Stimulated activated naive B cell treated with anti-CD40 and anti-IgM and Interleukin-4, amounts not matched to agents 10 μg/mL and 1 μg/mL and 100 μg/mL, for 72 hours (primary cell): ENCODE measurements at regions not wholly inside any gene's neighbourhood (a gene's known extent, or its start where the extent isn't known, plus 50 kb on each side); places are given as distances from the start of the nearest gene placed in this dataset.
"Not testable (repeated sequence)": the region's sequence is repeated elsewhere in the genome, so short reads cannot be mapped to it uniquely, and the experiment has no call there.

Experiments used
- ATAC-seq, 2 donors: fragments of 150-1000 bp; cut with Tn5 transposase; replicated peaks; 2 replicates each; pipeline ENCODE4 v1.10.0; 2021; ENCODE audit warnings: moderate library complexity in 1 of 2
- DNase-seq: peaks from one replicate; pipeline ENCODE4 v3.0.0; 2021
- H3K27ac Mint-ChIP-seq: one replicate; pipeline ENCODE4 v1.8.0; 2022; ENCODE audit warnings: mild to moderate bottlenecking, mixed read lengths
- H3K27me3 Mint-ChIP-seq, 2 donors: one replicate each; pipeline ENCODE4 v1.8.0; 2022; ENCODE audit warnings: mixed read lengths in 2 of 2
- H3K36me3 Mint-ChIP-seq, 2 donors: one replicate each; pipeline ENCODE4 v1.8.0; 2022; ENCODE audit warnings: mixed read lengths in 2 of 2, mild to moderate bottlenecking in 1 of 2
- H3K4me1 Mint-ChIP-seq, 2 donors: one replicate each; pipeline ENCODE4 v1.8.0; 2022; ENCODE audit warnings: mixed read lengths in 2 of 2, mild to moderate bottlenecking in 1 of 2
- H3K4me3 Mint-ChIP-seq, 2 donors: one replicate each; pipeline ENCODE4 v1.8.0; 2022; ENCODE audit warnings: mild to moderate bottlenecking in 2 of 2, mixed read lengths in 2 of 2, moderate library complexity in 1 of 2
- H3K9me3 Mint-ChIP-seq, 2 donors: one replicate each; pipeline ENCODE4 v1.8.0; 2022; ENCODE audit warnings: mixed read lengths in 2 of 2, mild to moderate bottlenecking in 1 of 2

DNA sequence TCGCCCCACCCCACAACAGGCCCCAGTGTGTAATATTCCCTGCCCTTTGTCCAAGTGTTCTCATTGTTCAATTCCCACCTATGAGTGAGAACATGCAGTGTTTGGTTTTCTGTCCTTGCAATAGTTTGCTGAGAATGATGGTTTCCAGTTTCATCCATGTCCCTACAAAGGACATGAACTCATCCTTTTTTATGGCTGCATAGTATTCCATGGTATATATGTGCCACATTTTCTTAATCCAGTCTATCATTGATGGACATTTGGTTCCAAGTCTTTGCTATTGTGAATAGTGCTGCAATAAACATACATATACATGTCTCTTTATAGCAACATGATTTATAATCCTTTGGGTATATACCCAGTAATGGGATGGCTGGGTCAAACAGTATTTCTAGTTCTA, 132.7 kb downstream of the SNX10 start:
- not testable (repeated sequence) for ATAC-seq, H3K36me3 Mint-ChIP-seq, DNase-seq

DNA sequence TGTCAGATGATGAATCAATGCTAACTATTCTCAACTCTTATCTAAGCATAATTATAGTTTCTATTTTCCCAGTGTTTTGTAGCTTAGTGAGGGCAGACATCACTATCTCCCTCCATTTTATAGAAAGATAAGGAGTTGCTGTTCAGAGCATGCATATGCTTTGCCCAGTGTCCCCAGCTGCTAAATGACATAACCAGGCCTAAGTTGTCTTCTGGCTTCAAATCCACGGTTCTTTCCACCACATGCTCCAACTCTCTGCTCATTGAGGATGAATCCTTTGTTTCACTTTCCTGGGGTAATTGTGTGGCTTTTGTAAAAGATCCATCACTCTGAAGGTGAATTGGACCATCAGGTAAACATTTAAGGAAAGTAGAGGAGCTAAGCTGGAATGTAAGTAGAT, 134.0 kb downstream of the SNX10 start:
- peaks cover 4% of the 10 kb centered on the region in 2 donors for H3K9me3 Mint-ChIP-seq
- peaks cover 4 to 20% of the 10 kb centered on the region in 2 donors for H3K27me3 Mint-ChIP-seq
- no peak overlapping the region for H3K4me3 Mint-ChIP-seq
- peaks cover 3 to 6% of the 10 kb centered on the region in 2 donors for H3K4me1 Mint-ChIP-seq
- DNase-seq (no peak), ATAC-seq (no peak)
- no peak overlapping the region for H3K27ac Mint-ChIP-seq
- H3K36me3 Mint-ChIP-seq: peaks cover 0 to 2% of the 10 kb centered on the region in 2 donors

More for the DNA sequence above, 132.7 kb downstream of the SNX10 start:
- peaks cover 4 to 13% of the 10 kb centered on the region in 2 donors for H3K27me3 Mint-ChIP-seq
- not testable (repeated sequence) for H3K27ac Mint-ChIP-seq, H3K9me3 Mint-ChIP-seq, H3K4me3 Mint-ChIP-seq, H3K4me1 Mint-ChIP-seq

DNA sequence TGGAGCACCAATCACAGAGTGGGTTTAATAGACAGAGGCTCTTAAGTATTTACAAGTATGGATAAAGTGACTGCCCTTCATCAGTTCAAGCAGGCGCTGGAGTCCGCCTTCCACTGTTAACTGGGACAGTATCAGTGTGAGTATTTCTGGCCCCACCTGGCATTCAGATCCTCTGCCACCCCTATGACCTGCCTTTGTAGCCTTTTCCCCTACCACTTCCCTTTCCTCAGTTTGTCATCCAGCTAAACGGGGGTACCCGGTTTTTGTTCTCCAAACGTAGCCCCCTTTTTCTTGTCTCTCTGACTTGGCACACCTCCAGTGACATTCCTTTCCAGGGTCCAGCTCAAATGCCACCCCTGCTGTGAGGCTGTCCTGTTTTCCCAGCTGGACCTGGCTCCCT, 134.4 kb downstream of the SNX10 start:
- no peak for ATAC-seq
- peaks cover 0 to 2% of the 10 kb centered on the region in 2 donors for H3K36me3 Mint-ChIP-seq
- peaks cover 3 to 6% of the 10 kb centered on the region in 2 donors for H3K4me1 Mint-ChIP-seq
- peaks cover 4 to 20% of the 10 kb centered on the region in 2 donors for H3K27me3 Mint-ChIP-seq
- no peak overlapping the region for H3K4me3 Mint-ChIP-seq
- no peak for DNase-seq
- no peak overlapping the region for H3K27ac Mint-ChIP-seq
- peaks cover 4% of the 10 kb centered on the region in 2 donors for H3K9me3 Mint-ChIP-seq

DNA sequence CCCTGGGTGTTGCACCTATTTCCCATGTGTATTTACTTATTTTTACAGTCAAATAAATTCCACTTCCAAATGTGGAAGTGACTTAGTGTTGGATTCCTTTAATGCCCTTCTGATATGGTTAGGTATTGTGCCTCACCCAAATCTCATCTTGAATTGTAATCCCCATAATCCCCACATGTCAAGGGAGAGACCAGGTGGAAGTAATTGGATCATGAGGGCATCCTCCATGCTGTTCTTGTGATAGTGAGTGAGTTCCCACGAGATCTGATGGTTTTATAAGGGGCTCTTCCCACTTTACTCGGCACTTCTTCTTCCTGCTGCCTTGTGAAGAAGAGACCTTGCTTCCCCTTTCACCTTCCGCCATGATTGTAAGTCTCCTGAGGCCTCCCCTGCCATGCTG, 136.9 kb downstream of the SNX10 start:
- no peak overlapping the region for H3K27ac Mint-ChIP-seq
- no peak for ATAC-seq
- peaks cover 4 to 14% of the 10 kb centered on the region in 2 donors for H3K27me3 Mint-ChIP-seq
- peaks cover 4% of the 10 kb centered on the region in 2 donors for H3K9me3 Mint-ChIP-seq
- DNase-seq: no peak
- H3K4me3 Mint-ChIP-seq: no peak overlapping the region
- peaks cover 0 to 2% of the 10 kb centered on the region in 2 donors for H3K36me3 Mint-ChIP-seq
- H3K4me1 Mint-ChIP-seq: peaks cover 1 to 3% of the 10 kb centered on the region in 2 donors

DNA sequence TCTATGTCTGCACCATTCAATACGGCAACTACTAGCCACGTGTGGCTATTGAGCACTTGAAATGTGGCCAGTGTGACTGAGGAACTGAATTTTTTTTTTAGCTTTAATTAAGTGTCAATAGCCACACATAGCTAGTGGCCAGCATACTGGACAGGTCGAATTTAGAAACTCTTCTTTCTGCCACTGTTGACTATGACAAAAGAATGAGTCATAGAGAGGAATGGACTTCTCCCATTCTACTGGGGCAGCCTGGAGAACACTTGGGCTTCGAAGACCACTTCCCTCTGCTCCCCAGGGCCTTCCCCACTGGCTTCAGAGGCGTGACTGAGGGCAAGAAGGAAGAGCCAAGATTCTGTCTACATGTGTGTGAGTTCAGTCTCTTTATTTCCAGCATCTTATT, 137.5 kb downstream of the SNX10 start:
- Mint-ChIP-seq H3K4me3 (no peak overlapping the region), H3K4me1 (peaks cover 0 to 2% of the 10 kb centered on the region in 2 donors), H3K9me3 (peaks cover 4% of the 10 kb centered on the region in 2 donors), H3K27me3 (peaks cover 4 to 14% of the 10 kb centered on the region in 2 donors), H3K27ac (no peak overlapping the region), H3K36me3 (peaks cover 0 to 2% of the 10 kb centered on the region in 2 donors)
- DNase-seq (no peak), ATAC-seq (no peak)

DNA sequence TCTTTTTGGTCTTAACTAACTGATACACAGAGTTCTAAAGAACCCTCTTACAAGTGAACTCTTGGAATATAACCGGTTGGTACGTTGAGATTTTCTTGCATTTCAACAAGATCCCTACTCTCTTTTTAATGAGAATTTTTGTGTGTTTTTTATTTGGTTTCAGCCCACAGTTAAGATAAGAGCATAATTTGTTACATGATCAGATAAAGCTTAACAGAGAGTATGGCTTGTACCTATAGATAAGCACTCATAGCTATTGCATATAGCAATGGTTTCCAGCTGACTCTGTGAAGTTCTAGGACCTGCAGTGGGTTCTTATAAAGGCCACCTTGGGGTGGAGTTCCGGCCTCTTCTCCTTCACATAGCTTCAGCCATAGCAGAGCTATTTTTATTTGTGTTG, 143.3 kb downstream of the SNX10 start:
- no peaks in the 10 kb centered on the region for H3K4me1 Mint-ChIP-seq

DNA sequence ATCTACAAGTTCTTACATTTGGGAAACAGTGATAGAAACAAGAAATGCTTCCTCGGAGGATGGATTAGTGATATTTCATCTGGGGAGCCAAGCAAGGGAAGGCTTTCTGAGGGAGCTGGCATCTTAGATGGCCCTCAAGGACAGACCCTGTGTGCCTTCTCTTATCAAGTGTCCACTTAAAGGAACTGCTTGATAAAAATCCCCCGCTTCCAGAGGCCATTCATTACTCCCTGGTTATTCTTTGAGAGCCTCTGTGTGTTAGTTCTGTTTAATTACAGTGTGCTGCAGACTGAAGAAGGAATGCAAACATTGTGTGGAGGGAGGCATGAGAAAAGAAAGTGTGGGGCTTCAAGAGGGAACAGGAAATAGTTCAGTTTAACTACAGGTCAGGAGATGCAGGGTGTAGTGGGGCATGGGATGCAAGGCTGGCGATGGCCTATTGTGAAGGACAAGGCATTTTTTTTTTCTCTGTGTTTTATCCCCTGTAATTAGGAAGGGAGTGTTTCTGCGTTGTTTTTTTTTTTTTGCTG, 145.4 kb downstream of the SNX10 start:
- Mint-ChIP-seq H3K4me3 (no peak overlapping the region), H3K27me3 (no peaks in the 10 kb centered on the region), H3K27ac (no peak overlapping the region), H3K36me3 (no peaks in the 10 kb centered on the region), H3K9me3 (no peaks in the 10 kb centered on the region), H3K4me1 (no peaks in the 10 kb centered on the region)
- no peak for DNase-seq
- no peak for ATAC-seq

More for the DNA sequence above, 143.3 kb downstream of the SNX10 start:
- H3K27me3 Mint-ChIP-seq: peaks cover 0 to 2% of the 10 kb centered on the region in 2 donors
- no peak overlapping the region for H3K4me3 Mint-ChIP-seq
- DNase-seq (no peak), ATAC-seq (no peak)
- H3K36me3 Mint-ChIP-seq: no peaks in the 10 kb centered on the region
- no peak overlapping the region for H3K27ac Mint-ChIP-seq
- H3K9me3 Mint-ChIP-seq: no peaks in the 10 kb centered on the region

DNA sequence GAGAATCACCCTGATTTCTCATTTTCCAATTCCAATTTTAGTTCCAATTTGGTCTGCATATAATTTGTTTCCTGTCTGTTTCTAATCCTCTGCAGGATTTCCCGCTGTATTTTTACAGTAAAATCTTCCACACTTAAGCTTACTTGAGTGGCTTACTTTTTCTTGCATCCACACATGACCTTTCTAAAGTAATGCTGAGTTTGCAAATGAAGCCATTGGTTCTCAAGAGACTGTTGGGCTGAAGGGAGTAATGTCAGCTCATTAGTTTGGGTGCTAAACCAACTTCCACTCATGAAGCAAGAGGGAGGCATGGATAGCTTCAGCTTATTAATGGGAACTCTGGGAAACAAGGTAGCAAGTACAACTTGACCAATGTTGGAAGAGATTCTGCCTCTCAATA, 146.4 kb downstream of the SNX10 start:
- Mint-ChIP-seq H3K36me3 (no peaks in the 10 kb centered on the region), H3K4me3 (no peak overlapping the region), H3K4me1 (no peaks in the 10 kb centered on the region), H3K9me3 (no peaks in the 10 kb centered on the region), H3K27me3 (no peaks in the 10 kb centered on the region), H3K27ac (no peak overlapping the region)
- DNase-seq (no peak), ATAC-seq (no peak)

DNA sequence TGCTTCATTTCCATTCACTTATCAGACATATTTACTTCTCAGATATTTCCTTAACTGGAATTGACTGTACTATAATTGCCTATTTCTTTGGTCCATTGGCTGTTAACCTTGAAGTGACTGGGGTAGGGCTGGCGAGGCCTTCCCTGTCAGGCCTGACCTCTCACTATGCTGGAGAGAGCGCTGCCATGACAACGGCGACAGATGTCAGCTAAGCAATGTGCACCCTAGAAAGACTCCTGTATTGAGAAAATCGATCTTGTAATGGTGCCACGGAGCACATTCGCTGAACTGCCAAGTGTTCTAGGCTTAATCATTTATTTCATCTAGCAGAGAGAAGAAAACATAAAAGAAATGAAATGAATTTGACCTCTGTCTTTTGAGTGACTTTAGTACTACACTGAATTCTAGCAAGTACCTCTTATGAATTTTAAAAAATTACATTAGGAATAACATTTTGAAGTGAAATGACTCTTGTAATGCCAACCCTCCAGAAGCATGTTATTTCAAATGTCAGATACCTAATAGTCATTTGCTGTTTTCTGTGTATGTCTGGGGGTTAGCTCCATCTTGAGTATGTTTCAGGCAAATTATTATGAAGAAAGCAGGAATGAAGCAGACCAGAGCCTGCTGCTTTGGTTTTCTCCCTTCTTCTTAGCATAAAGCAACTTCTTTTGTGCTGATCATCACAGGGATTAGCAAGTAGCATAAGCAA, 148.0 kb downstream of the SNX10 start:
- Mint-ChIP-seq H3K27me3 (no peaks in the 10 kb centered on the region), H3K4me1 (no peaks in the 10 kb centered on the region), H3K36me3 (no peaks in the 10 kb centered on the region), H3K27ac (no peak overlapping the region), H3K4me3 (no peak overlapping the region), H3K9me3 (no peaks in the 10 kb centered on the region)
- ATAC-seq (no peak), DNase-seq (no peak)

DNA sequence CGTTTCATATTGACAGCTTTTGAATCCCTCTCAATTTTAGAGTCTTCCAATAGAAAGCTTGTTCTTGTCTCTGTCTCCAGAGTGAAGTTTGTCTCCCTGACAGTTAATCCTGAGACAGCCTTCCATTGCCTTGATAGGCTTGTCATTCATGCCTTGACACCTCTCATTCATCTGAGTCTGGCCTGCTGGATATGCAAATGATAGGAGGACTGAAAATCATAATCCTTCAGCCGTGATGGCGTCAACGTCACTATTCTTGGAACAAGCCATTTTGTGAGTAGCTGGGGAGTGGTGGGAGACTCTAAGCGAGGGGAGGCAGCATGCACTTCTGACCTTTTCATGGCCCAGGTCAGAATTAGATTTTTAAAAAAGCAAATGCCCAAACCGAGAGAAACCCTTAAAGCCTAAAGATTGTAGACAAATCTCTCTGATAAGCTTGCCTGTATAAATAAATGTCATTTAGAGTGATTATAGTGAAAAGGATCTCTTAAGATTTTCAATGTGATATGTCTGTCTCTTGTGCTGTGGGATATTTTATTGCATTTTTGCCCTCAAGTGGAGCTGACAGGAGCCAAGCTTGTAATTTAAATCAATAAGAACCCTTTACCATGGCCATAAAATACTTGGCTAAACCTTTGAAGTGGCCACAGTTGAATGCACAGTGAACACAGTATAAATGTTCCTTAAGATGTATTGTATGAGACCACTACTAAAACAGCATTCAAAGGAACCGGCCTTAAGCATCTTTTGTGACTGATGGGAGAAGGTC, 148.8 kb downstream of the SNX10 start:
- no peaks in the 10 kb centered on the region for H3K27me3 Mint-ChIP-seq
- no peak for DNase-seq
- no peaks in the 10 kb centered on the region for H3K9me3 Mint-ChIP-seq
- ATAC-seq: no peak
- no peak overlapping the region for H3K4me3 Mint-ChIP-seq
- no peaks in the 10 kb centered on the region for H3K4me1 Mint-ChIP-seq
- no peaks in the 10 kb centered on the region for H3K36me3 Mint-ChIP-seq
- no peak overlapping the region for H3K27ac Mint-ChIP-seq

DNA sequence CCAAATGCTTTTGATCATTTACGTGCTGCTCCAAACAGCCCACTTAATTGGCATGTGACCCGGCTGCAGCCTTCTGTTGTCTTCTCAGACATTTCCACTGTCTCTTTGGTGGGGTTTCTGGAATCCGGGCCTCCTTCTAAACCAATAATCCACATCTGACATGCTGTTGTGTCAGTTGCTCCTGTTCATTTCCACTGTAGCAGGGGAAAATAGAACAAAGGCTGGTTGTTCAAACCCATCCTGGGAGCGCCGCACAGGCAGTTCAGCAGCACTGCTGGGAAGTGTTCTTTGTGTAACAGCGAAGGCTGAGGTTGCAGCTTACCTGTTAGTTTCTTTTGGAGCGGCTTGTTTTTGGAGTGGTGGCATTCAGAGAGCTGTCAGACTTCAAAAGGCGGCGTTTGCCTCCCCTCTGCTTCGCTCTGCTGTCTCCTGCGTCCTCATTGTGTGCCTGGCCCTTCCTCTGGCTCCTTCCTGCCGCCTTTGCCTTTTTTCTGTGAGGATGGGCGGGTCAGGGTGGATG, 149.4 kb downstream of the SNX10 start:
- peak overlapping the region; percentile 20 for H3K27ac Mint-ChIP-seq
- H3K27me3 Mint-ChIP-seq: peaks cover 0 to 2% of the 10 kb centered on the region in 2 donors
- no peak overlapping the region for H3K4me3 Mint-ChIP-seq
- no peaks in the 10 kb centered on the region for H3K4me1 Mint-ChIP-seq
- H3K36me3 Mint-ChIP-seq: no peaks in the 10 kb centered on the region
- no peak for ATAC-seq
- DNase-seq: no peak
- no peaks in the 10 kb centered on the region for H3K9me3 Mint-ChIP-seq

DNA sequence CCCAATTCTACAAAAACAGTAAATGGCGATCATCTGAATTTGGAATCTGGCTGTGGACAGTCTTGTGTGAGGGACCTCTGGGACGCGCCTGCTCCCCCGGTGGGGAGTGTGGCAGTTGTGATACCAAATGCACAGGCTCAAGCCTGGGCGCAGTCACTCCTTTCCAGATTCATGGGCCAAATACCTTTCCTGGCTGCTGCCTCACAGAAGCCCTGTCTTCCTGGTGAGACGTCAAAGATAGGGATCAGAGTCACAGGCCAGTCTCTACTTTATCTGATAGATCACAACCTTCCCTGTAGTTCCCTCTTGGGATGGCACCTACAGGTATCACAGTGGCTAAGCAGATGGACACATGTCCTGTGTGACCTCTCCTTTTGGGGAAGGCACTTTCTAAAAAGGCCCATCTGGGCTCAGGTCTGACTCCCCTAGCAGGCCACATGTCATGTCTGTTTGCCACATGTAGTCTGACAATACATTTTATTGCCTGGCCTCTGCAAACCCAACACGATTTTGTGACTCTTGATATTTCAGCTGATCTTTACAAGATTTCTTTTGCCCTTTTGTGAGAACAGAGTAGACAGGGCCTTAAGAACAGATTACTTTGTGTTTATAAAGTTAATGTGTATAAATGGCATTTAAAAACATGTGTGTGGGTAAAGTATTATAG, 150.1 kb downstream of the SNX10 start:
- no peaks in the 10 kb centered on the region for H3K9me3 Mint-ChIP-seq
- ATAC-seq (no peak), DNase-seq (no peak)
- H3K4me1 Mint-ChIP-seq: no peaks in the 10 kb centered on the region
- no peaks in the 10 kb centered on the region for H3K36me3 Mint-ChIP-seq
- H3K27ac Mint-ChIP-seq: no peak overlapping the region
- H3K4me3 Mint-ChIP-seq: no peak overlapping the region
- peaks cover 0 to 5% of the 10 kb centered on the region in 2 donors for H3K27me3 Mint-ChIP-seq

DNA sequence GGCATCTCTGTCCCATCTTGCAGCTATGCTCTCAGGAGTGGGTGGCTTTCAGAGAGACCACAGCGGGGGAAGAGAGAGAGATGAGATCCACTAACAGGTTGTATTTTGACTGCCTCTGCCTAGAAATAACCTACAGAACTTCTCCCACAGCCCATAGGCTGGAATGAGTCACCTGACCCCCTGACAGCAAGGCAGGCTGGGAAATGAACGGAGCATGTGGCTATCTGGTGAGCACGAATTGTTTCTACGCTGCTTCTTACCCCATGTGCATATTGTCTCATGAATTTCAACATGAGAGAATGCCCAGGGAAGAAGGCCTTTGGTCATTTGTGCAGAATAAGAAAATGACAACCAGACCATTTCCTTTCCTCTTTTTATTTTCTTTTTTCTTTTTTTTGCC, 151.3 kb downstream of the SNX10 start:
- ATAC-seq (no peak), DNase-seq (no peak)
- H3K27ac Mint-ChIP-seq: no peak overlapping the region
- H3K4me3 Mint-ChIP-seq: no peak overlapping the region
- H3K9me3 Mint-ChIP-seq: no peaks in the 10 kb centered on the region
- H3K4me1 Mint-ChIP-seq: no peaks in the 10 kb centered on the region
- no peaks in the 10 kb centered on the region for H3K36me3 Mint-ChIP-seq
- peaks cover 0 to 10% of the 10 kb centered on the region in 2 donors for H3K27me3 Mint-ChIP-seq

DNA sequence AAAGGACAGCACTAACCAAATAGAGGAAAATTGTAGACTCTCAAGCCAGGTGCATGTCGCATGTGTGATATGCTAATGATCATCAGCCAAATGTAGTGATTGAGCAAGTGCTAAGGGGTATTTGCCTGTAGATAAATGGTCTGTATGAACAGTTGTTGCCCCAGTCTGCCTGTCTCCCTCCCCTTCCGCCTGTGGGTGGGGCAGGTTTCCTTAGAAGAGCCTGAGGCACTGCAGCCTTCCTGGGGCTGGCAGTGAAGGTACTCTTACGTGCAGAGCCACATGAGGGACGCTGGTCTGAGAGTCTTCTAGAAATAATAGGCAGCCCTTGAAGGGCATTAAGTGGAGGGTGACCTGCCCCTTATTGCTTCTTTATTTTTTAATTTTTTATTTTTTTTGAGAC, 152.1 kb downstream of the SNX10 start:
- Mint-ChIP-seq H3K4me1 (no peaks in the 10 kb centered on the region), H3K27me3 (peaks cover 5 to 14% of the 10 kb centered on the region in 2 donors), H3K36me3 (no peaks in the 10 kb centered on the region), H3K9me3 (no peaks in the 10 kb centered on the region), H3K4me3 (no peak overlapping the region), H3K27ac (no peak overlapping the region)
- ATAC-seq: no peak
- no peak for DNase-seq
